WERI-Rb-1 (cell line): ENCODE measurements at regions not wholly inside any gene's neighbourhood (a gene's known extent, or its start where the extent isn't known, plus 50 kb on each side); places are given as distances from the start of the nearest gene placed in this dataset.

ENCODE experiments used
- DNase-seq: peaks from one replicate; pipeline ENCODE4 v3.0.0-alpha.2; 2020
- H3K27ac ChIP-seq: fragments of 250-450 bp; sonication (Bioruptor Pico); 2 replicates; pipeline ENCODE4 v1.5.1; 2020; ENCODE audit warnings: mild to moderate bottlenecking, moderate library complexity
- H3K27me3 ChIP-seq: fragments of 250-450 bp; sonication (Bioruptor Pico); 2 replicates; pipeline ENCODE4 v1.5.1; 2021; ENCODE audit warnings: mild to moderate bottlenecking, low read depth, moderate library complexity; ENCODE audit not compliant: insufficient read depth, severe bottlenecking
- H3K36me3 ChIP-seq: fragments of 250-450 bp; sonication (Bioruptor Pico); 2 replicates; pipeline ENCODE4 v1.5.1; 2020; ENCODE audit warnings: mild to moderate bottlenecking, moderate library complexity
- H3K4me3 ChIP-seq: 2 replicates; pipeline ENCODE4 v1.5.1; 2011; ENCODE audit warnings: low read depth, mild to moderate bottlenecking, control low read depth, low read length
- H3K9me3 ChIP-seq: fragments of 250-450 bp; sonication (Bioruptor Pico); 2 replicates; pipeline ENCODE4 v1.5.1; 2021; ENCODE audit warnings: mild to moderate bottlenecking, moderate library complexity; ENCODE audit not compliant: severe bottlenecking
- TF ChIP-seq, protein P1 (sequence below): IDR thresholded peaks from 2 replicates; pipeline ENCODE4 v1.5.1; 2011; ENCODE audit warnings: low read depth, mild to moderate bottlenecking, control low read depth, inconsistent platforms, low read length

GRCh38 chr13:73820688-73821087 lies 313.5 kb downstream of the KLF12 start:
- Histone ChIP-seq H3K27me3 (no peaks in the 10 kb centered on the region), H3K36me3 (no peaks in the 10 kb centered on the region)
- TF ChIP-seq, protein P1, sequence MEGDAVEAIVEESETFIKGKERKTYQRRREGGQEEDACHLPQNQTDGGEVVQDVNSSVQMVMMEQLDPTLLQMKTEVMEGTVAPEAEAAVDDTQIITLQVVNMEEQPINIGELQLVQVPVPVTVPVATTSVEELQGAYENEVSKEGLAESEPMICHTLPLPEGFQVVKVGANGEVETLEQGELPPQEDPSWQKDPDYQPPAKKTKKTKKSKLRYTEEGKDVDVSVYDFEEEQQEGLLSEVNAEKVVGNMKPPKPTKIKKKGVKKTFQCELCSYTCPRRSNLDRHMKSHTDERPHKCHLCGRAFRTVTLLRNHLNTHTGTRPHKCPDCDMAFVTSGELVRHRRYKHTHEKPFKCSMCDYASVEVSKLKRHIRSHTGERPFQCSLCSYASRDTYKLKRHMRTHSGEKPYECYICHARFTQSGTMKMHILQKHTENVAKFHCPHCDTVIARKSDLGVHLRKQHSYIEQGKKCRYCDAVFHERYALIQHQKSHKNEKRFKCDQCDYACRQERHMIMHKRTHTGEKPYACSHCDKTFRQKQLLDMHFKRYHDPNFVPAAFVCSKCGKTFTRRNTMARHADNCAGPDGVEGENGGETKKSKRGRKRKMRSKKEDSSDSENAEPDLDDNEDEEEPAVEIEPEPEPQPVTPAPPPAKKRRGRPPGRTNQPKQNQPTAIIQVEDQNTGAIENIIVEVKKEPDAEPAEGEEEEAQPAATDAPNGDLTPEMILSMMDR = no peak

DNA sequence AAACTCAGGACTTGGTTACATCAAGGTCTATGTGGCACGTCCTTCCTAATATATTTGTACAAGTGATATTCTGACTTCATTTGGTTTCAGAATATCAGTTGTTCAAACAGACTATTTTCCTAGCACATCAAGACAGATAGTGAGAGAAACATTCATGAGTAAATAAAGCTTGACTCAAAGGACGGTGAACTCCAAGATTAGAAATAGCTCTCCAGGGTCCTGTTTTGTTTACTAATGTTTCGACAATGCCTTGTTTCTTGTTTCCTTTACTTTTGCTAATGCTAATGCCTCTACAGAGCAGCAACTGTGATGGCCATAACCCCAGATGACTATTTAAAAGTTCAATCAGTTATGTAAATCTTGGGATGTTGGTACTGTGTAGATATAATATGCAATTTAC lies 313.9 kb downstream of the KLF12 start:
- no peak for DNase-seq
- H3K27me3 ChIP-seq = no peaks in the 10 kb centered on the region
- H3K4me3 ChIP-seq = no peak overlapping the region
- H3K36me3 ChIP-seq = no peaks in the 10 kb centered on the region
- no peaks in the 10 kb centered on the region for H3K9me3 ChIP-seq
- TF ChIP-seq, protein P1 = no peak
- no peak overlapping the region for H3K27ac ChIP-seq

More at GRCh38 chr13:73820688-73821087, 313.5 kb downstream of the KLF12 start:
- H3K9me3 ChIP-seq = no peaks in the 10 kb centered on the region
- no peak overlapping the region for H3K27ac ChIP-seq
- DNase-seq = no peak
- H3K4me3 ChIP-seq = no peak overlapping the region

DNA sequence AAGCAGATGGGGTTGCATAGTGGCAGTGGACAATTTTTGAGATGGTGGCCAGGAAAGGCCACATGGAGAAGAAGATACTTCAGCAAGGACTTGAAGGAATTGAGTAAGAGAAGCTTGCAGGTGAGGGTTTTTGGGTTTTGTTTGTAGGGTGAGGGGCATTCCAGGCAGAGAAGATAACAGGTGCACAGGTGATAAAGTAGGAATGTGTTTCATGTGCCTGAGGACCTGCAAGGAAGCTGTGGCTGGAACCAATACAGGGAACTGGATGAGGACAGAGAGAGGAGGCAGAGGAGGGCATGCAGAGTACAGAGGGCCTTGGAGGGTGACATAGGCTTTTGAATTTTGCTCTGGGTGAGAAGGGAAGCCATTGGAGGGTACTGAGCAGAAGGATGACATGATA lies 314.5 kb downstream of the KLF12 start:
- no peaks in the 10 kb centered on the region for H3K27me3 ChIP-seq
- no peaks in the 10 kb centered on the region for H3K36me3 ChIP-seq
- H3K9me3 ChIP-seq = no peaks in the 10 kb centered on the region
- H3K4me3 ChIP-seq = no peak overlapping the region
- no peak for DNase-seq
- TF ChIP-seq, protein P1 = no peak
- H3K27ac ChIP-seq = no peak overlapping the region

- no peaks in the 10 kb centered on the region for H3K9me3 ChIP-seq
- TF ChIP-seq, protein P1 = no peak
- DNase-seq = no peak
- no peak overlapping the region for H3K27ac ChIP-seq
- H3K36me3 ChIP-seq = no peaks in the 10 kb centered on the region
- no peak overlapping the region for H3K4me3 ChIP-seq
- H3K27me3 ChIP-seq = no peaks in the 10 kb centered on the region
Observed at GRCh38 chr13:73816702-73817101, 317.5 kb downstream of the KLF12 start.

DNA sequence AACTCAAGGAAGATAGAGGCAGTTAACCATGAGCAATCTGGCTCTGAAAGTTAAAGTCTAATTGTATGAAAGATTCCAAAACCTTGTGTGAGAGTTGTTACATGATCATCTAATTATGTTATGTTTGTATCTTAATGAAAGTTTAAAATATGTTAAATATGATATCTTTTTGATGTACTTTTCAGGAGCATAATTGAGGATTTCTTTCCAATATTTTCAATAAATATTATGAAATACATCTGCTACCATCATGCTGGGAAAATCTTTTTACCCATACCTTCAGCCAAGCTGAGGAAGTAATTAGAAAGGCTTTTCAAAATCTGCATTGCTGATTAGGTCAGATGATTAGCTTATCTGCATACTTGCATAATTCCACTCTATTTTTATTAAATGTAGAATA lies 318.4 kb downstream of the KLF12 start:
- no peak for DNase-seq
- H3K9me3 ChIP-seq = no peaks in the 10 kb centered on the region
- no peak overlapping the region for H3K27ac ChIP-seq
- H3K36me3 ChIP-seq = no peaks in the 10 kb centered on the region
- H3K27me3 ChIP-seq = no peaks in the 10 kb centered on the region
- no peak overlapping the region for H3K4me3 ChIP-seq
- TF ChIP-seq, protein P1 = no peak

DNA sequence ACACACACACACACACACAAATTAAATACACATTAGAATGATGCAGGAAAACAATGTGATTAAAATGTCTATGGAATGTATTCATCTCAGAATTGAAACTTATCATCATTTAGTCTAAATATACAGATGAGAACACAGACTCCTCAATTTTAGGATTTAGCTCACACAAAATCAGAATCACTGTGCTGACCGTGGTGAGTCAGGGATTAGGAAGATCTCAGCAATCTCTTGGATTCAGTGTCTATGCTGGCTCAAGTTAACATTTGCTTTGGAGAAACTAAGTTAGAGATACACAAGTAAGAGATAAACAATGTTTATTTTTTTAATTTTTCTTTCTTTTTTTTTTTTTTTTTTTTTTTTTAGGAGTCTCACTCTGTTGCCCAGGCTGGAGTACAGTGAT lies 323.6 kb downstream of the KLF12 start:
- TF ChIP-seq, protein P1 = no peak
- H3K27ac ChIP-seq = no peak overlapping the region
- no peak for DNase-seq
- no peaks in the 10 kb centered on the region for H3K27me3 ChIP-seq
- no peaks in the 10 kb centered on the region for H3K9me3 ChIP-seq
- H3K36me3 ChIP-seq = no peaks in the 10 kb centered on the region
- no peak overlapping the region for H3K4me3 ChIP-seq
